IMR-90 (cell line): ENCODE measurements at regions not wholly inside any gene's neighbourhood (a gene's known extent, or its start where the extent isn't known, plus 50 kb on each side); places are given as distances from the start of the nearest gene placed in this dataset.

Source experiments
- ATAC-seq: fragments of 200-7000 bp; cut with Tn5 transposase; 2 replicates; pipeline ENCODE4 v1.9.1; 2020; ENCODE audit warnings: low read depth, mild to moderate bottlenecking, moderate library complexity
- BruUV-seq: library from RNA; stranded (reverse); fragments of 400-500 nt; replicated peaks from 2 replicates; lab custom pipeline; 2021; lab: Mats Ljungman, UMichigan
- CTCF ChIA-PET: fragments of 300-600 bp; formaldehyde crosslinking; extraction: SDS; loops from one replicate; lab custom pipeline; 2021; ENCODE audit warnings: antibody characterized with exemption; lab: Yijun Ruan, JAX
- POLR2A ChIA-PET: fragments of 300-600 bp; sonication (Branson Sonifier 250); formaldehyde crosslinking; loops from one replicate; lab custom pipeline; 2022; ENCODE audit warnings: antibody characterized with exemption; ENCODE audit not compliant: unreplicated experiment; lab: Charles Lee
- DNase-seq: peaks from one replicate; pipeline ENCODE4 v3.0.0; 2013
- H2AFZ ChIP-seq: replicated peaks from 2 replicates; pipeline ENCODE3; 2013; ENCODE audit warnings: low read length, mild to moderate bottlenecking; ENCODE audit not compliant: poor library complexity
- H2AK5ac ChIP-seq: 2 replicates; pipeline ENCODE4 v1.6.1; 2013; ENCODE audit warnings: low read depth, low read length, inconsistent platforms
- H2AK9ac ChIP-seq: replicated peaks from 2 replicates; pipeline ENCODE3; 2013; ENCODE audit warnings: mild to moderate bottlenecking, low read depth, low read length, moderate library complexity; ENCODE audit not compliant: poor library complexity
- H2BK120ac ChIP-seq: 2 replicates; pipeline ENCODE4 v1.6.1; 2013; ENCODE audit warnings: low read depth, low read length, inconsistent platforms
- H2BK15ac ChIP-seq: 3 replicates; pipeline ENCODE4 v1.6.1; 2013; ENCODE audit warnings: low read depth, low read length, inconsistent platforms
- H2BK20ac ChIP-seq: 2 replicates; pipeline ENCODE4 v1.6.1; 2013; ENCODE audit warnings: low read depth, mild to moderate bottlenecking, inconsistent platforms, low read length, moderate library complexity
- H2BK5ac ChIP-seq: 2 replicates; pipeline ENCODE4 v1.6.1; 2013; ENCODE audit warnings: mild to moderate bottlenecking, low read depth, low read length, inconsistent platforms; ENCODE audit not compliant: poor library complexity, severe bottlenecking
- H3K14ac ChIP-seq: replicated peaks from 2 replicates; pipeline ENCODE4 v1.6.1; 2013; ENCODE audit warnings: low read depth, low read length, inconsistent platforms
- H3K18ac ChIP-seq: 2 replicates; pipeline ENCODE4 v1.6.1; 2013; ENCODE audit warnings: low read depth, low read length, control low read depth
- H3K23ac ChIP-seq: 2 replicates; pipeline ENCODE4 v1.6.1; 2013; ENCODE audit warnings: low read depth, low read length, inconsistent platforms
- H3K27ac ChIP-seq: 2 replicates; pipeline ENCODE4 v1.5.1; 2013; ENCODE audit warnings: mild to moderate bottlenecking, control low read depth, low read length; ENCODE audit not compliant: insufficient read depth
- H3K27me3 ChIP-seq: 2 replicates; pipeline ENCODE4 v1.6.1; 2013; ENCODE audit warnings: low read length; ENCODE audit not compliant: control insufficient read depth, insufficient read depth
- H3K36me3 ChIP-seq: 2 replicates; pipeline ENCODE4 v1.6.1; 2013; ENCODE audit warnings: low read length, mixed read lengths; ENCODE audit not compliant: control insufficient read depth, insufficient read depth
- H3K4ac ChIP-seq: 2 replicates; pipeline ENCODE4 v1.6.1; 2013; ENCODE audit warnings: low read depth, low read length, inconsistent platforms
- H3K4me1 ChIP-seq: 2 replicates; pipeline ENCODE4 v1.6.1; 2013; ENCODE audit warnings: low read length, mixed read lengths; ENCODE audit not compliant: control insufficient read depth, insufficient read depth
- H3K4me2 ChIP-seq: 2 replicates; pipeline ENCODE4 v1.6.1; 2013; ENCODE audit warnings: low read depth, mild to moderate bottlenecking, control low read depth, low read length, moderate library complexity
- H3K4me3 ChIP-seq: 2 replicates; pipeline ENCODE4 v1.5.1; 2013; ENCODE audit warnings: low read depth, mild to moderate bottlenecking, control low read depth, low read length, moderate library complexity; ENCODE audit not compliant: insufficient read depth
- H3K56ac ChIP-seq: 2 replicates; pipeline ENCODE4 v1.6.1; 2013; ENCODE audit warnings: low read length, inconsistent platforms; ENCODE audit not compliant: insufficient read depth; ENCODE audit errors: extremely low read depth
- H3K79me1 ChIP-seq, 2 experiments: 2 replicates each; pipeline ENCODE4 v1.6.1; 2013; ENCODE audit warnings: low read length in 2 of 2, inconsistent platforms in 1 of 2, low read depth in 1 of 2
- H3K9ac ChIP-seq: 2 replicates; pipeline ENCODE4 v1.6.1; 2013; ENCODE audit warnings: low read depth, low read length, control low read depth
- H3K9me1 ChIP-seq: 2 replicates; pipeline ENCODE4 v1.6.1; 2013; ENCODE audit warnings: low read length, inconsistent platforms; ENCODE audit not compliant: insufficient read depth
- H3K9me3 ChIP-seq: 2 replicates; pipeline ENCODE4 v1.6.1; 2013; ENCODE audit warnings: low read length; ENCODE audit not compliant: control insufficient read depth, insufficient read depth
- H4K20me1 ChIP-seq: 2 replicates; pipeline ENCODE4 v1.6.1; 2013; ENCODE audit warnings: low read length, inconsistent platforms; ENCODE audit not compliant: insufficient read depth
- H4K5ac ChIP-seq: 2 replicates; pipeline ENCODE4 v1.6.1; 2013; ENCODE audit warnings: mild to moderate bottlenecking, low read depth, low read length, control low read depth
- H4K8ac ChIP-seq, 2 experiments: 2 replicates each; pipeline ENCODE4 v1.6.1; 2013; ENCODE audit warnings: low read depth in 2 of 2, low read length in 2 of 2, control low read depth in 1 of 2, inconsistent platforms in 1 of 2
- H4K91ac ChIP-seq: 2 replicates; pipeline ENCODE4 v1.6.1; 2013; ENCODE audit warnings: low read depth, low read length, inconsistent platforms; ENCODE audit not compliant: insufficient read depth
- NFE2L2 ChIP-seq: fragments of 150-350 bp; IDR thresholded peaks from 2 replicates; pipeline ENCODE4 v1.6.1; 2016; ENCODE audit warnings: low read depth, mild to moderate bottlenecking, low read length
- WGBS, 2 experiments: methylation state at CpG; one replicate each; pipeline versions ENCODE4 v1.1.5 to v1.1.7; 2013; ENCODE audit warnings: missing lambda C conversion rate in 2 of 2; ENCODE audit not compliant: insufficient read length in 1 of 2; ENCODE audit errors: extremely low coverage in 2 of 2; 5-methylcytosine and 5-hydroxymethylcytosine counted together
- dilution Hi-C: fragments of 300-500 bp; cut with HindIII; formaldehyde crosslinking; loops from one replicate; pipeline ENCODE4 v1.14.3; 2018; ENCODE audit warnings: low sequenced_read_pairs; ENCODE audit not compliant: unreplicated experiment
- in situ Hi-C: fragments of 300-500 bp; cut with MboI; formaldehyde crosslinking; loops from 3 replicates; pipeline ENCODE4 v1.14.3; 2019; ENCODE audit warnings: low sequenced_read_pairs, inconsistent platforms, mixed read lengths
- intact Hi-C: fragments of 100-400 bp; cut with micrococcal nuclease; formaldehyde crosslinking; loops from 2 replicates; pipeline ENCODE4 v1.10.0; 2022

DNA sequence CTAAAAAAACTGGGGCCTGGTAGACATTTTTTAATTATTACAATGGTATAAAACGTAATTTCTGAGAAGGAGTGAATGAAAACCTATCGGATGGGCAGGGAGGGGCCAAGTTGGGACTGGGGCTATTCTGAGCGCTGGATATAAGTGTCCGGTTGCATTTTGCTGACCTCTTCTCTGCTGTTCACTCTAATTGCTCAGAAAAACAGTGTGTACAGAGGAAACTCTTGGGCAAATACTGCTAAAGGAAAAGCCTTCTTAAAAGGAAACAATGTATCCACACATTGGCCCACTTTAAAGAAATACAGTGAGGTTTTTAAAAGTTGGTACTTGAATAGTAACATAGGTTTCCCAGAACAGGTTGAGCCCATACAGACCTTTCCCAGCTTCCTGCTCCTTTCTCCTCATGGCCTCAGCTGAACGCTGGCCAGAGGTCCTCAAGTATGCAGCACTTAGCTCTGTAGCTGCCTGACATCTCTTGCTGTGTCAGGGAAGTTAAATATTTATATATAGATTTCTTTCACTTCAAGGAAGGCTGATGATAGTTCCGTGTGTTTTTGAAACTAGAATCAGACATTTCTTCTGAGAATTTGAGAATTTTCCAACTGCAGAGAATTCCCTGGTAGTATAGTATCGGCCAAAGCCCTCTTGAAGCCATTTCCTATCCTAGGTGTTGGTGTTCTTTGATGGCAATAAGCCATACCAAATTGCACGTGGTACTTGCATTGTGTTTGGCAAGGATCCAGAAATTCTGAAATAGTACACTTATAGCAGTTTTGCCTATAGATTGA, 97.1 kb upstream of the SLC4A4 start:
- Histone ChIP-seq H2BK15ac (no peak overlapping the region), H2BK120ac (no peak overlapping the region), H3K4ac (no peak overlapping the region), H3K23ac (no peak overlapping the region), H4K8ac (no peak overlapping the region), H2BK5ac (peak overlapping the region; percentile 57), H3K4me3 (no peak overlapping the region), H3K56ac (no peak overlapping the region), H4K5ac (no peak overlapping the region), H2AFZ (no peak overlapping the region), H3K9me1 (peaks cover 6% of the 10 kb centered on the region; the same call in 1 of the 2 replicates), H2AK5ac (no peak overlapping the region), H3K9ac (no peak overlapping the region), H3K18ac (no peak overlapping the region; the same call in 1 of the 2 replicates), H3K79me1 (peaks cover 37 to 56% of the 10 kb centered on the region in 2 experiments), H3K4me2 (peak overlapping the region; percentile 63; the same call in 1 of the 2 replicates), H3K36me3 (peaks cover 8% of the 10 kb centered on the region), H2BK20ac (no peak overlapping the region), H4K91ac (no peak overlapping the region), H3K27ac (0 out of 2 replicates have a peak overlapping the region, but pooled peaks have one; percentile 17), H3K27me3 (no peaks in the 10 kb centered on the region), H4K20me1 (peaks cover 2% of the 10 kb centered on the region; the same call in 1 of the 2 replicates), H3K9me3 (no peaks in the 10 kb centered on the region), H3K4me1 (peaks cover 9% of the 10 kb centered on the region), H2AK9ac (no peak overlapping the region), H3K14ac (no peak overlapping the region; the same call in 1 of the 2 replicates)
- in situ Hi-C loops (no loop called here), dilution Hi-C loops (no loop called here), intact Hi-C loops (no loop called here)
- ChIA-PET CTCF (no interaction called here), POLR2A (no interaction called here)
- BruUV-seq: no TSS peak
- TF ChIP-seq NFE2L2: no peak
- peak; percentile 52 for DNase-seq
- WGBS, 2 experiments: no CpG with 5 or more reads among the region's 8 CpGs
- peak; percentile 81 for ATAC-seq
